Body of pancreas (tissue), 4 donors: ENCODE measurements at regions not wholly inside any gene's neighbourhood (a gene's known extent, or its start where the extent isn't known, plus 50 kb on each side); places are given as distances from the start of the nearest gene placed in this dataset.

Experiments
- ATAC-seq: fragments of 150-250 bp; one replicate; pipeline ENCODE4 v1.9.1; 2016
- DNase-seq, 4 donors: peaks; one replicate each; pipeline ENCODE4 v3.0.0-alpha.2; 2019
- H3K27ac ChIP-seq, 4 donors: fragments of 200-600 bp; sonication (generic); 1 replicate in 3 of 4; 2 replicates in 1 of 4; pipeline versions ENCODE4 v1.5.1 to v1.6.1; 2016 to 2019; ENCODE audit warnings: mild to moderate bottlenecking in 1 of 4, mixed read lengths in 1 of 4, moderate library complexity in 1 of 4
- H3K27me3 ChIP-seq, 2 donors: fragments of 200-600 bp; sonication (generic); one replicate each; pipeline ENCODE4 v1.6.0; 2016; ENCODE audit warnings: mild to moderate bottlenecking in 1 of 2
- H3K36me3 ChIP-seq, 2 donors: fragments of 200-600 bp; sonication (generic); replicated peaks in 1 of 2; 2 replicates each; pipeline ENCODE4 v1.5.1; 2016; ENCODE audit warnings: low read depth in 2 of 2; ENCODE audit not compliant: insufficient read depth in 1 of 2
- H3K4me1 ChIP-seq: fragments of 200-600 bp; sonication (generic); one replicate; pipeline ENCODE4 v1.6.0; 2016
- H3K4me3 ChIP-seq, 2 donors: fragments of 200-600 bp; sonication (generic); 1 replicate in 1 of 2; 2 replicates in 1 of 2; pipeline ENCODE4 v1.5.1; 2016 to 2019
- H3K9me3 ChIP-seq, 3 donors: fragments of 200-600 bp; sonication (generic); 1 replicate in 2 of 3; 2 replicates in 1 of 3; pipeline ENCODE4 v1.5.1; 2016
- POLR2A ChIP-seq, 3 donors: fragments of 450-650 bp; IDR thresholded peaks; one replicate each; pipeline ENCODE4 v1.6.1; 2016; ENCODE audit warnings: antibody characterized with exemption in 3 of 3, mild to moderate bottlenecking in 2 of 3
- WGBS, 2 donors: methylation state at CpG; one replicate each; pipeline ENCODE4 v1.1.5; 2017; 5-methylcytosine and 5-hydroxymethylcytosine counted together
- intact Hi-C: fragments of 100-400 bp; cut with DNase I; formaldehyde crosslinking; loops from one replicate; pipeline ENCODE4 v1.15.1; 2023
- TF ChIP-seq, protein P1 (sequence below), 7 experiments: fragments of 450-650 bp in 4 of 7; fragments of 200-600 bp in 3 of 7; sonication (generic) in 3 of 7; IDR thresholded peaks; one replicate each; pipeline ENCODE4 v1.5.1; 2016 to 2019; ENCODE audit warnings: antibody characterized with exemption in 7 of 7

DNA sequence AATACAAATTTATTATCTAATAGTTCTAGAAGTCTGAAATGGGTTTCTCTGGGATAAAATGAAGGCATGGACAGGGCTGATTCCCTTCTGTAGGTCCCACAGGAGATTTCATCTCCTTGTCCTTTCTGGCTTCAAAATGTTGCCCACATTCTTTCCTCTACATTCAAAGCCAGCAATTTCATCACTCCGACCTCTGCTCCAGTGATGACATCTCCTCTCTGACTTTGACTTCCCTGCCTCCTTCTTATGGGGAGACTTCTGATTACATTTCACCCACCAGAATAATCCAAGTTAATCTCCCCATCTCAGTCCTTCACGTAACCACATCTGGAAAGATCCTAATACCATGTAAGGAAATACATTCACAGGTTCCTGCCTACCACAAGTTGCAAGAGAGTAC, 358.0 kb upstream of the C1orf87 start:
- no peak for TF ChIP-seq POLR2A (IDR thresholded peaks at IDR 0.05)
- TF ChIP-seq, protein P1, sequence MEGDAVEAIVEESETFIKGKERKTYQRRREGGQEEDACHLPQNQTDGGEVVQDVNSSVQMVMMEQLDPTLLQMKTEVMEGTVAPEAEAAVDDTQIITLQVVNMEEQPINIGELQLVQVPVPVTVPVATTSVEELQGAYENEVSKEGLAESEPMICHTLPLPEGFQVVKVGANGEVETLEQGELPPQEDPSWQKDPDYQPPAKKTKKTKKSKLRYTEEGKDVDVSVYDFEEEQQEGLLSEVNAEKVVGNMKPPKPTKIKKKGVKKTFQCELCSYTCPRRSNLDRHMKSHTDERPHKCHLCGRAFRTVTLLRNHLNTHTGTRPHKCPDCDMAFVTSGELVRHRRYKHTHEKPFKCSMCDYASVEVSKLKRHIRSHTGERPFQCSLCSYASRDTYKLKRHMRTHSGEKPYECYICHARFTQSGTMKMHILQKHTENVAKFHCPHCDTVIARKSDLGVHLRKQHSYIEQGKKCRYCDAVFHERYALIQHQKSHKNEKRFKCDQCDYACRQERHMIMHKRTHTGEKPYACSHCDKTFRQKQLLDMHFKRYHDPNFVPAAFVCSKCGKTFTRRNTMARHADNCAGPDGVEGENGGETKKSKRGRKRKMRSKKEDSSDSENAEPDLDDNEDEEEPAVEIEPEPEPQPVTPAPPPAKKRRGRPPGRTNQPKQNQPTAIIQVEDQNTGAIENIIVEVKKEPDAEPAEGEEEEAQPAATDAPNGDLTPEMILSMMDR (IDR thresholded peaks at IDR 0.05), result no peak
- no peaks in the 10 kb centered on the region for H3K27me3 ChIP-seq

DNA sequence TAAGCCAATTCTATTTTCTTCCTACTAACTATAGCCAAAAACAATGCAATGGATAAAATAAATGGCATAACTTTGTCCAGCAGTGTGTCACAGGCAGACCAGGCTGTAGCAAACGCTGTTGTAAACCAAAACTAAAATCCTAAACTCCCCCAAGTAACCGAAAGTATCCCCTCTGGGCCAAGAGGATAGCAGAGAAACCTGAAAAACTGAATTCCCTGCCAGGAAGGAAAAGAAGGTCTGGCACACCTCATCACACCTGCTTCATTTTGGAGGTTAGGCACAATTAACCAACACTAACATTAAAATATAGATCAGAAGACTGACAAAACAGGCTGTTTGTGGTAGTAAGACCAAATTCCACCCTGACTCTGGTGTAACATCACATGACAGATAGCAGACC, 356.8 kb upstream of the C1orf87 start:
- Histone ChIP-seq H3K27ac (no peak overlapping the region), H3K4me1 (no peaks in the 10 kb centered on the region), H3K9me3 (peaks cover 0 to 7% (median 0%) of the 10 kb centered on the region in 3 donors), H3K36me3 (no peaks in the 10 kb centered on the region), H3K27me3 (no peaks in the 10 kb centered on the region), H3K4me3 (no peak overlapping the region)
- intact Hi-C loops, result no loop called here
- TF ChIP-seq POLR2A (IDR thresholded peaks at IDR 0.05), result no peak
- TF ChIP-seq, protein P1 (IDR thresholded peaks at IDR 0.05), result no peak
- WGBS, 2 donors, result 39% methylated on average over 2 of the region's 2 CpGs
- ATAC-seq (peak; percentile 40), DNase-seq (no peak)

More for the DNA sequence above, 358.0 kb upstream of the C1orf87 start:
- H3K4me3 ChIP-seq, result no peak overlapping the region
- WGBS, 2 donors, result 76 to 78% methylated on average over 2 of the region's 2 CpGs
- no peak for ATAC-seq
- intact Hi-C loops, result no loop called here
- H3K9me3 ChIP-seq, result peaks cover 0 to 7% (median 0%) of the 10 kb centered on the region in 3 donors
- H3K36me3 ChIP-seq, result no peaks in the 10 kb centered on the region
- no peak overlapping the region for H3K27ac ChIP-seq
- no peak for DNase-seq
- H3K4me1 ChIP-seq, result no peaks in the 10 kb centered on the region

DNA sequence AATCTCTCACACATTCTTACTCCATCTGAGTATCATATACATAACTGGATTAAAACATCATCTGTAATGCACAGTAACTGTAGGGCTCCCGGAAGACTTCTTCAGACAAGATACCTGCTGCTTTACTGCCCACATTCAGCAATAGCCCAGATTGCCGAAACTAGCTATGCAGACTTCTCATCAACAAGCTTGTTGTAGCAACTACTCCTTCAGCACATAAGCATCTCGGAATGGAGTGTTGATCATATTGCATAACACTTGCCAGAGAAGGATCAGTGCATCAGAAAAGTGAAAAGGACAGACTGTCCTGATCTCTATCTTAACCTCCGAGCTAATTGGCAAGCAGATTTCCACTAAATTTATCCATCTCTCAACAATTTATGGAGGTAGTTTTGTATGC, 354.6 kb upstream of the C1orf87 start:
- TF ChIP-seq, protein P1 (IDR thresholded peaks at IDR 0.05), result no peak
- TF ChIP-seq POLR2A (IDR thresholded peaks at IDR 0.05), result no peak
- H3K4me3 ChIP-seq, result no peak overlapping the region
- intact Hi-C loops, result no loop called here
- no peaks in the 10 kb centered on the region for H3K4me1 ChIP-seq
- no peaks in the 10 kb centered on the region for H3K9me3 ChIP-seq
- no peak overlapping the region for H3K27ac ChIP-seq
- DNase-seq, result no peak
- no peak for ATAC-seq
- 74 to 75% methylated on average over 4 of the region's 4 CpGs for WGBS, 2 donors
- no peaks in the 10 kb centered on the region for H3K36me3 ChIP-seq
- no peaks in the 10 kb centered on the region for H3K27me3 ChIP-seq

DNA sequence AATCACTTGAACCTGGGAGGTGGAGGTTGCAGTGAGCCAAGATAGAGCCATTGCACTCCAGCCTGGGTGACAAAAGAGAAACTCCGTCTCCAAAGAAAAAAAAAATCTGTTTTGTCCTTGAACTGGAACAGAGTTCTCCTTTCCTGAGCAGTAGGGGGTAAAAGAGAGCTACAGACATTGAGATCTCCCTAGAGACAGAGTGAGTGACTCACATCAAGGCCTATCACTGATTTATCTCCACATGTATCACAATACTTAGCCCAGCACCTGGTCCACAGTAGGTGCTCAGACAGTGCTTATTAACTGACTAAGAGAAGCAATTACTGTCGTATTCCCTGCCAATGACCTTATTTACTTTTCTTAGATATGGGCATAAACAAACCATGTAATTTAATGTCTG, 354.1 kb upstream of the C1orf87 start:
- 55 to 63% methylated on average over 2 of the region's 2 CpGs for WGBS, 2 donors
- no peak for TF ChIP-seq POLR2A (IDR thresholded peaks at IDR 0.05)
- TF ChIP-seq, protein P1 (IDR thresholded peaks at IDR 0.05), result no peak
- Histone ChIP-seq H3K4me3 (no peak overlapping the region), H3K9me3 (no peaks in the 10 kb centered on the region), H3K27me3 (no peaks in the 10 kb centered on the region), H3K36me3 (no peaks in the 10 kb centered on the region), H3K4me1 (no peaks in the 10 kb centered on the region), H3K27ac (no peak overlapping the region)
- DNase-seq, result no peak
- intact Hi-C loops, result no loop called here
- ATAC-seq, result no peak

DNA sequence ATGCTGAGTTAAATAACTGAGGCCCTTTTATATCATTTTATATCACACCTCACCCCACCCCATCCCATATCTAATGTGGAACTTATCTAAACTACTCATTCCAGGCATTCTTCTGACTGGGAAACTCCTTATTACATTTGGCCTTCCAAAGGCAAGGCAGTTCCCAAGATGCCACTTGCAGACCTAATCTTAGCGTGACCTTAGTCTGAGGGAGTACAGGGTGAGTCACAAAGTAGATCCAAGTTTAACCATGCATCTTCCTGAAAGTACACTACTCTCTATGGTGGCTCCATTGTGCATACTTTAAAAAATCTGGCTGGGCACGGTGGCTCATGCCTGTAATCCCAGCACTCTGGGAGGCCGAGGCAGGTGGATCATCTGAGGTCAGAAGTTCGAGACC, 353.6 kb upstream of the C1orf87 start:
- ATAC-seq, result no peak
- H3K27ac ChIP-seq, result no peak overlapping the region
- WGBS, 2 donors, result 78 to 83% methylated on average over 4 of the region's 4 CpGs

More for the DNA sequence above, 353.6 kb upstream of the C1orf87 start:
- no peak for DNase-seq
- intact Hi-C loops, result no loop called here
- Histone ChIP-seq H3K9me3 (no peaks in the 10 kb centered on the region), H3K4me3 (no peak overlapping the region), H3K4me1 (no peaks in the 10 kb centered on the region), H3K27me3 (no peaks in the 10 kb centered on the region), H3K36me3 (no peaks in the 10 kb centered on the region)
- TF ChIP-seq, protein P1 (IDR thresholded peaks at IDR 0.05), result no peak
- TF ChIP-seq POLR2A (IDR thresholded peaks at IDR 0.05), result no peak
